ENCODE measurements at regions not wholly inside any gene's neighbourhood (a gene's known extent, or its start where the extent isn't known, plus 50 kb on each side); places are given as distances from the start of the nearest gene placed in this dataset.
"Not testable (repeated sequence)": the region's sequence is repeated elsewhere in the genome, so short reads cannot be mapped to it uniquely, and the experiment has no call there.

GRCh38 chr13:76330761-76331160, 555.4 kb downstream of the KCTD12 start:
- no peak for DNase-seq

DNA sequence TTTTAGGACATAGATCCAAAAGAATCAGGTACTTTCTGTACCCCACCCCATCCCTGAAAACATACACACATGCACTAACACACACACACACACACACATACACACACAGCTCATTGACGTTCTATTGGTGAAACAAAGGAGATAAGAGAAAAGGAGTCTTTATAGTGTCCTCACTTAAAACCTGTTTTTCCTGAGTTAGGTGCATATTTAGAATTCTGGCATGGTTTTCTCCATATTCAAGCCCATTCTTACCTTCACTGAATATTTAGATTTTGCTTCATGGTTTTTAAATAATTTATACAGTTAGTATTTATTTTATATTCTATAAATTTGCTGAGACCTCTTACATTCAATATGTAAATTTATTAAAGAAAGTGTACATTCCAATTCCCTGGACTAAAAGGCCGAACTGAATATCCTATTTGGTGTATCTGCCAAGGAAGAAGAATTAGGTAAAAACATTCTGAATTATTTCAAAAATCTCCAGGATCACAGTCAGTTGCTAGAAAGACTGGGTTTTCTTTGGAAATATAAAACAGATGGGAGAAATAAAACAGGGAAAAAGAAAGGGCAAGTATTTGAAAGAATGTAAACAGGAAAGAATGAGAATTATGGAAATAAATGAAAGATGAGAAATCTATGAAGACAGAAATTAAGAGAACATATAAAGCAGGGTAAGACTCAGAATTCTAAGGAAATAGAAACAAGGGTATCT, 556.2 kb downstream of the KCTD12 start:
- DNase-seq = peak; percentile 52

DNA sequence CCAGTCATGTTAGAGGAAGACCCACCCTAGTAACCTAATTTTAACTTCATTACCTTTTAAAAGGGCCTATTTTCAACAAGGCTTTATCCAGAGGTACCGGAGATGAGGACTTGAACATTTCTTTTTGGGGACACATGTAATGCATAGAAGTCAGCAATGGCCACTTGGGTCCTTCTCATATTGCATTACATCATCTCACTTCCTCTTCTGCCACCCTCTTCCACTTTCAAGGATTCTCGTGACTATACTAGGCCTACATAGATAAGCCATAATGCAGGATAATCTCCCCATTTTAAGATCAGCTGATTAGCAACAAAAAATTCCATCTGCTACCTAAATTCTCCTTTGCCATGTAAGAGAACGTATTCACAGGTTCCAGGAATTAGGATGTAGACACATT, 557.2 kb downstream of the KCTD12 start:
- DNase-seq = peak; percentile 85

- peak; percentile 62 for DNase-seq
These were observed 559.9 kb downstream of the KCTD12 start for GRCh38 chr13:76326343-76326742.

DNA sequence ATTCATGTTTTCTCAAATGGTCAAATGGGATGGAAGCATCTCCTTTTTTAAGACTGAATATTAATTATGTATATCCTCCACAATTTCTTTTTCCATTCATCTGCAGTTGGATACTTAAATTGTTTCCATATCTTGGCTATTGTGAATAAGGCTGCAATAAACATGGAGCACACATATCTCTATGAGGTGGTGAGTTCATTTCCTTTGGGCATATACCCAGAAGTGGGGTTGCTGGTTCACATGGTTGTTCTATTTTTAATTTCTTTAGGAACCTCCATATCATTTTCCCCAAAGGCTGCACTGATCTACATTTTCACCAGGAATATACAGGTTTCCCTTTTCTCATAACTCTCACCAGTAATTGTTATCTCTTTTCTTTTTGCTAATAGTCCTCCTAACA, 566.3 kb downstream of the KCTD12 start:
- no peak for DNase-seq

DNA sequence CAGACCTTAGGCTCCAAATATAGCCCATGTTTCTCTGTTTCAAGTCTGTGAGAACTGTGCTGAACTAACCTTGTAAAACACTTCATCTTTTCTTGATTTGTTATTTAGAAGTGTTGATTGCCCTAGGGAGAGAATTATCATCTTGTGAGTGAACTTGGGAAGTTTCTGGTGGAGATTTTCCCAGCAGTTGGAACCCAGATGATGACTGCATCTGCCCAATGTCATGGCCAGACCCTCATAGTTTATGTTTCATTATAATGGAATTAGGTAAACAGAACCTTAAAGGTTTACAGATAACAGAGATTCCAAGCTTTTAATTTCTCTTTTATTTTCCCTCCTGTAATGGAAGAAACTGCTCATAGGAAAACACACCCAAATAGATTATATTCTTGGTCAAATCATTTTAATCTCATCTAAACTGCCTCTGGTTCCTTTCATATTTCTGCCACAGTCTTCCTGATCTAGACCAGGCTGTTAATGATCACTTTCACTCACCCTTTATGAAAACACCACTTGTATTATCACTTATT, 569.1 kb downstream of the KCTD12 start:
- no peak for DNase-seq

DNA sequence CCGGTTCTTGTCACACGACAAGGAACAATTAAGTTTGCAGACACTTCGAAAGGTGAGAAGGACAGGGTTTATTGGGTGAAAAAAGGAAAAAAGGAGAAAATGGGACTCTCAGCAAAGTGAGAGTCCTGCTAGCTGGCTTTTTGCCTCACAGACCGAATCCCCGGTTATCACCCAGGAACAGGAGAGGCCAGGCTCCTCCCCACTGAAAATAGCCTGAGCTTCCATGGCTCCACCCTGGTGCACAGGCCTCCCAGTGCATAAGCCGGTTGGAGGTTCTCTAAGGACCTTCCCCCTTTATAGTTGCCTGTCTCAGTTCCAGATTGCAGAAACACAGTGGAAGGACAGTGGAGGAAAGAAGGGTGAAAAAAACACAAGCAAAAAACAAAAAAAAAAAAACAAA, 571.7 kb downstream of the KCTD12 start:
- peak; percentile 89 for DNase-seq

- DNase-seq = peak; percentile 59
These were observed 579.1 kb downstream of the KCTD12 start for GRCh38 chr13:76307142-76307541.

- peak; percentile 28 for DNase-seq
These were observed 585.5 kb downstream of the KCTD12 start for GRCh38 chr13:76300688-76301087.

- no peak for DNase-seq
These were observed 588.9 kb downstream of the KCTD12 start for GRCh38 chr13:76297331-76297730.

DNA sequence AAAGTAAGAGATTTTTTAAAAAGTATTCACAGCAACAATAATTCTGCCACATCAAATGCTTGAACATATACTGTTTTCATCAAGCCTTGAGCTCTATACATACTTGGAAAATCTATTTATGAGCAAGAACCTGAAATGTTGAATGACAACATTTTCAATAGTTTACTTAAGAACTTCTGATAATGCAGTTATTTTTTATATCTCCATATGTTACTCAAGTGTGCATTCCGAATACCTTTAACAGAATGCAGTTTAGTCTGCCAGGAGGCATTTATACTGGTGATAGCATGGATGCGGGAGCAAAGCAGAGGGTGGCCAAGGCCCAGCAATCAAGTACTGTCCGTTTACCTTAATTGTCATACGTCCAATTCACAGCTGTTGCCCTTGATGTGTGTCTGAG, 589.5 kb downstream of the KCTD12 start:
- no peak for DNase-seq

DNA sequence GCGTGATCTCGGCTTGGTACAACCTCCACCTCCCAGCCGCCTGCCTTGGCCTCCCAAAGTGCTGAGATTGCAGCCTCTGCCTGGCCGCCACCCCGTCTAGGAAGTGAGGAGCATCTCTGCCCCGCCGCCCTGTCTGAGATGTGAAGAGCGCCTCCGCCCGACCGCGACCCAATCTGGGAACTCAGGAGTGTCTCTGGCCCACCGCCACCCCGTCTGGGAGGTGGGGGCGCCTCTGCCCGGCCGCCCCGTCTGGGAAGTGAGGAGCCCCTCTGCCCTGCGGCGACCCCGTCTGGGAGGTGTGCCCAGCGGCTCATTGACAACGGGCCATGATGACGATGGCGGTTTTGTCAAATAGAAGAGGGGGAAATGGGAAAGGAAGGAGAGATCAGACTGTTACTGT, 591.2 kb downstream of the KCTD12 start:
- DNase-seq = not testable (repeated sequence)

DNA sequence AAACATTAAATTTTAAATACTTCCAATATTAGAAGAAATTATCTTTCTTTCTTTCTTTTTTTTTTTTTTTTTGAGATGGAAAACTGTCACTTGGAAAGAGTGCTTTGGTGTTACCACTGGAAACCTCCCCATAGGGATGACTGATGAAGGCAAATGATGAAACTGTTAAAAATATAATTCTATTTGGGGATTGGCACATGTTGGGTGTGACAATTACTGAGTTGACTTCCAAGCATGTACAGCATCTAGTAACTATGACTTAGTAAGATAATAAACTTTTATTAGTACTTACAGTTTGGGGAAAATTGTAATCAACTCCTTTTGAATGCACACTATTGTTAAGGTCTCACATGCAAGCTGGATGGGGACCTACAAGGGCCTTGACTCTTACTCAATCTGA, 592.5 kb downstream of the KCTD12 start:
- no peak for DNase-seq

DNA sequence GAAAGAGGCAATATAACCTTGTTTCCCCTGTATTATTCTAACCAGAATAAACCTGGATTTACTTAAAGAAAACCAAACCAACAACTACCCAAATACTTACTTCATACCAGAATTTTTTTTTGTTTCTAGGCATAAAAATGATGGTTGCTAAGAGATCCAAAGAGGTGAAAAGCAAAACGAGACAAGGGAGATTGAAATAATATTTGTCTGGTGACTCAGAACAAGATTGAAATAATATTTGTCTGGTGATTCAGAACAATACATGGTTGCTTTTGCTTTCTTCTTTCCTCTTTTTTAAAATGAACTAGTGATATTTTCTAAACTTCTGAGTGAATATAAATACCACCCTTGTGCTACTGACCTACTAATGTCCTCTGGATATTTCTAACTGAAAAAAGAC, 592.9 kb downstream of the KCTD12 start:
- no peak for DNase-seq

- no peak for DNase-seq
These were observed 593.5 kb downstream of the KCTD12 start for GRCh38 chr13:76292726-76293125.

DNA sequence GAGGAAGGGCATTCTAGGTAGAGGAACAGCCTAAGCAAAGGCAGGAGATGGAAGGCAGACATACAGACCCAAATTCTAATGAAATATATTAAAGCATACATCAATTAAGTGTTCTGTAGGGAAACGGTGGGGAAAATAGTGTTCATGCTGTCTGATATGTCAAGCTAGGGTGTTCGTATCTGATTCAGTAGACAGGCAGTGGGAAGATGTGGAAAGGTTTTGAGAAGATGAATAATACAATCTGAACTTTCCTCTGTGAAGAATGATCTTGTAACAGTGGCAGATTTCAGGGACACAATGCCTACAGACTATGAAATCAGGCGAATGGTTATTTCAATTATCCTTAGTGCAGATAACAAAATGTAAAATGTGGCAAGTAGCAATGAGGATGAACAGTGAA, 594.2 kb downstream of the KCTD12 start:
- DNase-seq = no peak

DNA sequence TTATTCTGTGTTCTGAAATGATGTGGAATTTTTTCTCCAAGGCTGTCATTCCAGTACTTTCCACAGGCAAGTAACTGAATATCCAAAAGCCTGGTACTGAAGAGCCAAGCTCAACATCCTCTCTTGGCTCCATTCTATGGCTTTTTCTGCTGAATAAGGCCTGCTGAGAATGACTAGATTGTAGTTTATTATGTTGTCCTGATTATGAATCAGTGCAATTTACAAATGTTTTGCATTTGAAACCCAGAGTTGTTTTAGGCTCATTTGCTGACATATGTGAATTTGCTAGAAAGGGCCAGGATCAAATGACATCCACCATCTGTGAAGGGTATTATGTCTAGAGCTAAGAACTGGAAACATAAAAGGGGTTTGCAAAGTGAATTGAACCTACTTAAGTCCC, 596.6 kb downstream of the KCTD12 start:
- no peak for DNase-seq

DNA sequence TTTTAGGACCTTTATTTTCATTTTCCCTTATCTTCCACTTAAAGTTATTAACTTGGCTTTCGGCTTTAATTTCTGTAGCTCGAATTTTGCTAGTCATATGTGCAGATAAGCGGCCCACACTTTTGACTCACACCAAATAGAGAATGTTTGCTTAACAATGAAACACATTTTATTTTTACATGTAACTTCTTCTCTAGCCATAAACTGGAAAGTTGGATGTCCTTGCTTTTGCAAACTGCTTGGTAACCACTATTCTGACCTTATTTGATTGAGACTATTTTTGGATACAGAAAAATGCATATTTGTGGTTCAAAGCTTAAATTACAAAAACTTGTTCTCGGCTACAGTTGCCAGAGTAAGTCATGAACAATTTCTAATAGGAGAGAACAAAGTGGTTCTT, 600.0 kb downstream of the KCTD12 start:
- no peak for DNase-seq

DNA sequence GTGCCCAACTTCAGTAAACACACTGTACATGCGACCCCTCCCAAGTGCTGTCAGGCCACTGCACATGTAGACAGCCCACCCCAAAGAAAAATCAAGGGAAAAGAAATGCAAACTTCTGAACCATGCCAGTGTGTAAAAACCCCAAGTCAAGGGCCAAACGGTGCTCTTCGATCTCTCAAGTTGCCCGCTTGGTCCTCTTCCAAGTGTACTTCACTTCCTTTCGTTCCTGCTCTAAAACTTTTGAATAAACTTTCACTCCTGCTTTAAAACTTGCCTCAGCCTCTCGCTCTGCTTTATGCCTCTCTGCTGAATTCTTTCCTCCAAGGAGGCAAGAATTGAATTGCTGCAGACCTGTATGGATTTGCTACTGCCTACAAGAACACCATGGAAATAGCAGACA, 600.7 kb downstream of the KCTD12 start:
- DNase-seq = no peak

- not testable (repeated sequence) for DNase-seq
These were observed 606.4 kb downstream of the KCTD12 start for GRCh38 chr13:76279766-76280165.

DNA sequence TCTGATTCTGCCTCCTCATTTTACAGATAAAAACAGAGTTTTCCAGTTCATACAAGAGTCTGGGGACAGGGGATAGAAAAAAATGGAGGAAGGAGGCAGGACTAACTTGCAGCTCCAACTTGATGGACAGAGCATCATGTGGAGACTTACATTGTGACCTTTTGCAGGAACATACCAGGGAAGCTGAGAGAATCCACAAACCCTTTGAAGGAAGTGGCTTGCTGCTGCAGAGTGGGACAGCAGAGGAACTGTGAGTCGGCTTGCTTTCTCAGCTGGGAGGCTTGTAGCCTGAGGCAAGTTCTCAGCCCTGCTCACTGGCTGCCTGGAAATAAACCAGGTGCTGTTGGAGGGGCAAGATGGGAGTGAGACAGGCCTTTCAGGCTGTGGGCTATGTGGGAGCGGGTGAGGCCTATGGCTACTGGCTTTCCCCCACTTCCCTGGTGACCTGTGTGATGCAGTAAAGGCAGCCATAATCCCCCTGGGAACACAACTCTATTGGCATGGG, 614.4 kb downstream of the KCTD12 start:
- no peak for DNase-seq

- DNase-seq = not testable (repeated sequence)
These were observed 617.9 kb downstream of the KCTD12 start for GRCh38 chr13:76268307-76268706.

GRCh38 chr13:76267216-76267615, 619.0 kb downstream of the KCTD12 start:
- no peak for DNase-seq

DNA sequence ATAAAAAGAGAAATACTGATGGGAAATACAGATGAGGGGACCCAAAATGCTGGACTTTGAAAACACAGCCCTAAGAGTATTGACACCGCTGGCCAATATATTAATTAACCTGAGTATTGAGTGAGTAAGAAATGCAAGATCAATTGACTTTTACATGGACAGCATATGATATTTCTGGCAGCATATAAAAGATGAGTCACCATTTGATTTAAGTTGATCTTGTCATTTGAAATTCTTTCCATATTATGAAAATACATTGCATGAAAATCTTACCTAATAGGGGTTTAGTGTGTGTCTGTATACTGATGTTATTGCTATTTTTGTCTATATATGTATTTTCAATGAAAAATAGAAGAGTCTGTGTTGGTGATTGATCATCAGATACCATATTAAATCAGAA, 619.6 kb downstream of the KCTD12 start:
- DNase-seq = no peak

DNA sequence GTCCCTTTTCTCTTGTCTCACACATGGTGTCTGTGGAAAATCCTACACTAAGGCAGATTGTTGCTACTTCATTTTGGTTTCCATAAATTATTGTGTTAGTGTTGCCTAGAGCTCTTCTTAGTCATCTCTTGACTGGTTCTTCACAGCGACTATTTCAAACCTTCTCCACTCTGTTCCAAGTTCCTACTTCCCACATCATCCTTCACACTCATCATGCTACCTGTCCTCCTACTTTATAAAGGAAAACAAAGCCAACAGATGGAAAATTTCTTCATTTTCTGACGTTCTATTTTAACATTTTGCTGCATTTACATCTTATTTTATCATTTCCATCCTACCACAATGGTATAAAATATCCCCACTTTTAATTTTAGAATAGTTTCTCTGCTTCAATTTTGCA, 614.1 kb downstream of the LMO7 start:
- no peak for DNase-seq
